ENCODE measurements at regions not wholly inside any gene's neighbourhood (a gene's known extent, or its start where the extent isn't known, plus 50 kb on each side); places are given as distances from the start of the nearest gene placed in this dataset.

DNA sequence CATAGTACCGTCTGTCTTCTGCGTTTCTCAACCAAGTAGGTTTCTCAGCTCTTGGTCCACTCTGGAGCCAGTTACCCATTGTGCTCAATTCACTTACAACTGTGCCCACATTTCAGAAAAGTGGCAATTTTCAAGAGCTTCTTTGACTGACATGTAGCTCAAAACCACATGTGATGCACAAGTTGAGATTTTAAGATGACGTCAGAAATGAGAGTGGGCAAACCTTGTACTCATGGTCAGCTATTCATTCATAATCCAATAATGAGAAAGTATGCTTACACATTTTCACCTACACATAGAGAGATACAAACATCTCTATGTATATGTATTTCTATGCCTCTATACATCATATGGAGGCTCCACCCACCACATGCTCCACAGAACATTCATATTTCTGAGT is 487.2 kb upstream of the AKR1E2 start:
- TF ChIP-seq, protein P1, sequence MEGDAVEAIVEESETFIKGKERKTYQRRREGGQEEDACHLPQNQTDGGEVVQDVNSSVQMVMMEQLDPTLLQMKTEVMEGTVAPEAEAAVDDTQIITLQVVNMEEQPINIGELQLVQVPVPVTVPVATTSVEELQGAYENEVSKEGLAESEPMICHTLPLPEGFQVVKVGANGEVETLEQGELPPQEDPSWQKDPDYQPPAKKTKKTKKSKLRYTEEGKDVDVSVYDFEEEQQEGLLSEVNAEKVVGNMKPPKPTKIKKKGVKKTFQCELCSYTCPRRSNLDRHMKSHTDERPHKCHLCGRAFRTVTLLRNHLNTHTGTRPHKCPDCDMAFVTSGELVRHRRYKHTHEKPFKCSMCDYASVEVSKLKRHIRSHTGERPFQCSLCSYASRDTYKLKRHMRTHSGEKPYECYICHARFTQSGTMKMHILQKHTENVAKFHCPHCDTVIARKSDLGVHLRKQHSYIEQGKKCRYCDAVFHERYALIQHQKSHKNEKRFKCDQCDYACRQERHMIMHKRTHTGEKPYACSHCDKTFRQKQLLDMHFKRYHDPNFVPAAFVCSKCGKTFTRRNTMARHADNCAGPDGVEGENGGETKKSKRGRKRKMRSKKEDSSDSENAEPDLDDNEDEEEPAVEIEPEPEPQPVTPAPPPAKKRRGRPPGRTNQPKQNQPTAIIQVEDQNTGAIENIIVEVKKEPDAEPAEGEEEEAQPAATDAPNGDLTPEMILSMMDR (IDR thresholded peaks at IDR 0.05), result no peak
- TF ChIP-seq POLR2A (IDR thresholded peaks at IDR 0.05), result no peak

Data from testis (tissue), 2 donors.